ENCODE measurements at regions not wholly inside any gene's neighbourhood (a gene's known extent, or its start where the extent isn't known, plus 50 kb on each side); places are given as distances from the start of the nearest gene placed in this dataset.
"Not testable (repeated sequence)": the region's sequence is repeated elsewhere in the genome, so short reads cannot be mapped to it uniquely, and the experiment has no call there.

DNA sequence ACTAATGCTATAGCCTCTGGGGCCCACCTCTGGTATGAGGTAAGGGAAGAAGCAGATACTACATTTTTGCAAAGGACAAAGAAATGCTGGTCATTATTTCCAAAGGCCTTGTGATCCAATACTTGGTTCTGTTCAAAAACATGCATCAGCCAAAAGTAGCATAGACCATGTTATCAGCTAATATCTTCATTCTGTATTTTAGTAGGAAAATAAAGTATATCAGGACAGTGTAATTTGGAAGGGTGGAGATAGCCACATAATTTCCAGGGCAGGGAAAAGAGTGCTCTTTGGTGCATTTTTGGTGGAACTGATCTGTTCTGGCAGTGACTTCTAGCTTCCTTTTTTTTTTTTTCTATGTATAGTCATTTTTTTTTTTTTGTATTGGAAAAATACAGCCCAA is 258.0 kb upstream of the SOX4 start:
- DNase-seq = no peak

DNA sequence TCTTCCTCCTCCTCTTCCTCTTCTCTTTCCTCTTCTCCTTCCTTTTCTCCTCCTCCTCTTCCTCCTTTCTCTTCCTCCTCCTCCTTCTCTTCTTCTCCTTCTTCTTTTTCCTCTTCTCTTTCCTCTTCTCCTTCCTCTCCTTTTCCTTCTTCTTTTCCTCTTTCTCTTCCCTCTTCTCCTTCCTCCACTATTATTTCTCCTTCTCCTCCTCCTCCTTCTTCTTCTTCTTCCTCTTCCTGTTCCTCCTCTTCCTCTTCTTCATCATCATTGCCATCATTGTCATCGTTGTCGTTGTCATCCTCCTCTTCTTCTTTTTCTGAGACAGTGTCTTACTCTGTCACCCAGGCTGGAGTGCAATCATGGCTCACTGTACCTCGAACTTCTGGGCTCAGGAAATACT is 256.3 kb upstream of the SOX4 start:
- no peak for DNase-seq

DNA sequence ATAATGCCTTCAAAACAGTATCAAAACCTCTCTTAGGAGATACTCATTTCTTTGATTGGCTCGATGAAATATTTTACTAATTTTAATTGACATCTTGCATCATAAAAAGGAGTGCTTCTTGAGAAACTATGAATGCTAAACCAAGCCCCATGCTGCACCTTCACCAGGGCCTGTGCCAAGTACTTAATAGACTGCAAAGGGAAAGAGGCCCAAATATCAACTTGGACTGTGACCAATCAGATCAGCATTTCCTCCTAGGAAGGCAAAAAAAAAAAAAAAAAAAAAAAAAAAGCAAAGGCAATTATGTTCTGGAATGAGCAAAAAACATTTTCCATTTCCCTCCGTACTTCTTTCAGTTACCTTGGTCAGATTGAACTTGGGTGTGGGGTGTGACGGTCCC is 253.0 kb upstream of the SOX4 start:
- DNase-seq = no peak

DNA sequence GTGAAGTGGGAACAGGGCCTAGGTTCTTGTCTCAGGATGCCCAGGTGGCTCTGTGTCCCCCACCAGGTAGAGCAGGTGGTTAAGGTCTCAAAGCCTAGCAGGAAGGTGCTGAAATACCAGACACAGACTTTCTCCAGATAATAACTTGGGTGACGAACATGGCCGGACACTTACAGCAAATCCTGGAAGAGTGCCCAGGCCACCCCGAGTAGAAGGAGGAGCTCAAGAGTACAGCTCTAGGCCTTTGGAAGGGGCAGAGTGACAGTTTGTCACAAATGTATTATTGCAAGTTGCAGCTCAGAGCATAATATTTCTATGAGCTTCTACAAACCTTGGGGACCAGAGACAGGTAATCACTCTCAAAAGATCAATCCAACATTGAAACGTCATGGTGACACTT is 251.6 kb upstream of the SOX4 start:
- DNase-seq = no peak

DNA sequence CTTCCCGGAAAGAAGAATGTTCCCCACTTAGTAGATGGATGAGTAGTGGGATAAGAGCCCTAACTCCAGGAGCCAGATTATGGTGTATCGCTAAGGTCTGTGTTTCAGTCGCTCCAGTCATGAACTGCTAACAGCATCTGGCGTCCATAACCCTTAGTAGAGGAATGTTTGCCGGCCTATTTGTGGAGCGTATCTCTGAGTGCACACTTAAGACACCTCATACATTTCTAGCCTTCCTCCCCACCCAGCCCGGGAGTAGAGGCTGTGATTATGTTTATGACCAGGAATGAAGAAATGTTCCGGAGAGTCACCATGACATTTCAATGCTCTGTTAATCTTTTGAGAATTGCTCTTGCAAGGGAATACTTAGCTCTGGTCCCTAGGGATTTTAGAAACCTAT is 251.1 kb upstream of the SOX4 start:
- DNase-seq = no peak

DNA sequence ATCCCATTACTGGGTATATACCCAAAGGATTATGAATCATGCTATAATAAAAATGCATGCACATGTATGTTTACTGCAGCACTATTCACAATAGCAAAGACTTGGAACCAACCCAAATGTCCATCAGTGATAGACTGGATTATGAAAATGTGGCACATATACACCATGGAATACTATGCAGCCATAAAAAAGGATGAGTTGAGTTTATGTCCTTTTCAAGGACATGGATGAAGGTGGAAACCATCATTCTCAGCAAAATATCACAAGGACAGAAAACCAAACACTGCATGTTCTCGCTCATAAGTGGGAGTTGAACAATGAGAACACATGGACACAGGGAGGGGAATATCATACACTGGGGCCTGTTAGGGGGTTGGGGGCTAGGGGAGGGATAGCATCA is 247.8 kb upstream of the SOX4 start:
- not testable (repeated sequence) for DNase-seq

DNA sequence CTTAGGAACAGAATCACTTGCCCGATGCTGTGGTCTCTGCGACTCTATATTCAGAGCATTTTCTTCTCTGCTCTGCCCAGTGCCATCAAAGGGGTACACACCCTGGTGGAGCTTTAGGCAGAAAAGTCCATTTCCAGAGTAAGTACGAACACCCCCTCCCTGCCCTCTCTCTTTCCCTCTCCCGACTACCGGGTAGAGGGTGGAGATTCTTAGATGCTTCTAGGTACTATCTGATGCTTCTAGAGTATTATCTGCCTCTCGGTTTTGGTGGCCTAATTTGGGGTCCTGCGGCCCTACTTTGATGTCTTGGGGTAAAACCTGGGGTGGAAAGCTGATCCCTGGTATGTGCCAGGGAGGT is 245.4 kb upstream of the SOX4 start:
- DNase-seq = no peak

DNA sequence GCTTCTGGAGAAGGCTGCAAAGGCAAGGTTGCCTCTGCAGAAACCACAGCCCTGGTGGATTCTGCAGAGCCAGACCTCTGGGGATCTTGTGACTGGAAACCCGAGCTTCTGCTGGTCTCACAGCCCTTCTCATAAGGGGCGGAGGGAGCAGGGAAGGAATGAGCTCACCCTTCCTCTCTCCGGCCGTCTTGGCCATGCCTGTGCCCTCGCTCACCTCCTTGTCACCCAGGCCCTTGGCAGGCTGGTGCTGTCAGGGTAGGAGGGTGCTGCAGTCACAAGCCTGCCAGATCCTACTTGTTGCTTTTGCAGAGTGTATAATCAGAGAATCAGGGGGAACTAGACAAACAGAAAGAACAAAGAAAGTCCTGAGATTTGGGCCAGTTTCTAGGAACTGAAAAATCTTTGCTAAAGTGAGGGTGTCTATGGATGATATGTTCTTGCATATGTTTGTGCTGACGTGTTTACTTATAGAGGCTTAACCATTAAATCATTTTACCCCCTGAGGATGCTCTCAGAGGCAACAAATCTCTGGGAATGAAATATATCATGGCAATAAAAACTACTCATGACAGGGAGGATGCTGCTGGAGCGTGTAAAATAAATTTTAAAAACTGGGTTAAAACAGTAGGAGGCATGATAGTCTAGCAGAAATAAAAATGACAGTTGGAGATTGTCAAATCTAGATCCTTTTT is 244.9 kb upstream of the SOX4 start:
- DNase-seq = no peak

DNA sequence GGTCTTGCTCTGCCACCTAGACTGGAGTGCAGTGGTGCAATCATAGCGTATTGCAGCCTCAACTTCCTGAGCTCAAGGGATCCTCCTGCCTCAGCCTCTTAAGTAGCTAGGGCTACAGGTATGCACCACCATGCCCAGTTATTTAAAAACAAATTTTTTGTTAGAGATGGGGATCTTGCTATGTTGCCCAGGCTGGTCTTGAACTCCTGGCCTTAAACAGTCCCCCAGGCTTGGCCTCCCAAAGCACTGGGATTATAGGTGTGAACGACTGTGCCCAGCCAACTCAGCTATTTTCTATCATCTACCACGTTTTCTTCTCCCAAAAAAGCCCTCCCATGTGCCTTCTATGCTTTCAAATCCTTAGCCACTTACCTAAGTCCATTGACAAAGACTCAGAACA is 243.7 kb upstream of the SOX4 start:
- no peak for DNase-seq

DNA sequence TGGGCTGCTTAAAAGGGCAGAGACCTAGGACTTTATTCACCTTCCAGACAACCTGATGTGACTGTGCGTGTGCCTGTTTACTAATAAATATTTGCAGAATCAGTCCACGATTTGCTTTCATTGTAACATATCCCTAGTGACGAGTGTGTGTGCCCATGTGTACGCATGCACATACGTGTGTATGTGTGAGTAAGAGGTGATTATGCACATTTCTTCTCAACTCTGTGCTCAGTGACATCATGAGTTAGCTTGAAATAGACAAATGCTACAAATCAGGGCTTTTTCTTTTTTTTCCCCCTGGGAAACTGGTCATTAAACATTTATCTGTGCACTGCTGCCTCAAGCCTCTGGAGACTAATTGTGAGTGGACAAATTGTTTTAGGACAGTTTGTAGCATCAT is 242.6 kb upstream of the SOX4 start:
- no peak for DNase-seq

DNA sequence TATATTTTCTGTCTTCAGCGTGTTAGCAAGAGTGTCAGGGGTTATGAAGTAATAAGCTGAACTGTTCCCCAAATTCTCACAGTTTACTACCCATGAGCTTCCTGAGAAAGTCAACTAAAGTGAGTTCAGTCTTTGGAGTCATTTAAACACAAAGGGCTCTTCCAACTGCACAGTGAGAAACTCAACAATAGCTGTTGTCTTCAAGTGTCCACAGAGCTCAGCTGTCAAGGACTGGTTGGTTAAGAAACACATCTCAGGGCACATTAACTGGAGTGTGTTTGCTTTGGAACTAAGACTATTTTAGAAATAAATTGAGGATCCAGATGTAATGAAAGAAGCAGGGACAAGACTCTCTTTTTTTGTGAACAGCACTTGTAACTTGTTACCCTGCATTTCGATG is 241.4 kb upstream of the SOX4 start:
- DNase-seq = no peak

DNA sequence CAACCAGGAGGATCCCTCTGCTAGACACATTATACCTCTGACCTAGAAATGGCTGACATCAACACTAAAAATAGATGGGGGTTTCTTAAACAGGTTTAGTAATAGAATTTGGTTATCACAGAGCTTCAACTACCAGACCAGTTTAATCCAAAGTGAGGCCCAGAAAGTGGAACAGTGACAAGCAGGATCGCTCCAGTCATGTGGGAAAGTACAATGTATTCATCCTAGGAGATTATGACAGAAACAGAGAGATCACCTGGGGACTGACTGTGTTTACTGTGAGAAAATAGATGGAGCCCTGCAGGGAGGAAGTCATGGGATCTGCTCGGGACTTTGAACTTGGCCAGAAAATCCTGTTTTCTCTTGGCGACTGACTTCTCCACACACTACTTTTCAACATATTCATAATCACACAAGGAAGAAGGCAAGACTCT is 238.7 kb upstream of the SOX4 start:
- no peak for DNase-seq

DNA sequence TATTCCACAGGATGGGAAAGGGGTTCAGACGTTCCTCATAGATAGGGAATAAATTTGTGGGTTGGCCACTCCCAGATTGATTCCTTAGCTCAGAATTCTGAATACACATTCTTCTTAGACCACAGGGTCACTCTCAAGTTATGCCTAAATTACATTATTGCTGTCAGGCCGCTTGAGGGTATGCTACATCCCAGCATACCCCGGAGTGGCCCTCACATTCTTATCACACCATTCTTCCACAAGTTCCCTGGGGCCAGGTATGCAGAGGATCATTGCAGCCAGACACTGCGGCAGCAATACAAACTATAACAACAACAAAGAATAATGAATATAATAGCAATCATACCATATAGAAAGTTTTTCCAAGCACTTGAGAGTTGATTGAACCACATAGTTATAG is 237.9 kb upstream of the SOX4 start:
- no peak for DNase-seq

DNA sequence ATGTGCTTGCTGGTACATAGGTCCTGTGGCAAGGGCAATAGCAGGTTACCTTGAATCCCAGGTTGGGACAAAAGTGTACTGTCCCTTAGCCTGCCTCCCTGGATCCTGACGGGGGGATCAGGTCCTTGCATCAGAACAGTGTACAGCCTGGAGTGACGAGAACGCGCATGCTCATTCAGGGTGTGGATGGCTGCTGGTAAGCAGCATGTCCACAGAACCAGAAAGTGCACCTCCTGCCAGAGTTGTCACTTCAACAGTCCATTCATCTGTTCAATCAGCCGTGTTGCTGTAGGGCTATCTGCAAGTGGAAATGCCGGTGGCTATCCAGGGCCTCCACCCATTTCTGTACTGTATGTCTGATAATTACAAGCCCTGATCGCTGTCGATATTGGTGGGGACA is 236.3 kb upstream of the SOX4 start:
- DNase-seq = no peak

DNA sequence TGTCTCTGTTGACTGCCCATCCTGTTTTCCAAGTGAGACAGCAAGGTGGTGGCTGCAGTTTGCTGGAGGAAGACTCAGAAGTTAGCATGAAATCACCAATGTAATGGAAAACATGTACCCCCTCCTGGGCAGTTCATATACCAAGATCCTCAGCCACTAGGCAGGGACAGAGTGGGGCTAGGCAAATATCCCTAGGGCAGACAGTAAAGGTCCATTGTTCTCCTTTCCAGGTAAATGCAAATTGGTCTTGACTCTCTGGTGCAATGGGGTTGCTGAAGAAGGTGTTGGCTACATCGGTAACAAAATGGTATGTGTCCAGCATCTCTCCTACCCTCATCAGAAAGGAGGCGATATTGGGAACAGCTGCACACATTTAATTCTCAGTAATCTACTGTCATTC is 233.6 kb upstream of the SOX4 start:
- DNase-seq = no peak

DNA sequence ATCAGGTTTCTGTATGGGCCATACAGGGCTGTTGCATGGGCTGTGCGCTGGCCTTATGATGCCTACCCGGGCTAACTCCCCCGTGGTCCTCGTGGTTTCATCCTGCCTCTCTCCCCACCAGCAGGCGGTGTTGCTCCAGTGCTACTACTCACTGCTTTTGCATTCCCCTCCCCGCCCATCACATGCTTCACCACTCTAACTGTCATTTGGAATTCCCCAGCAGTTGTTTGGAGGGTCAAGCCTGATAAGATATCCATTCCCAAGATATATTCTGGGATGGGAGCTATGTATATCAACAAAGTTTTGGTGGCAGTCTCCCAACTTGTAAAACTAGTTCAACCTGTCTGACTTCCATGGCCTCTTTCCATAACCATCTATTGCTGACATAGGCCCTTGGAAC is 233.2 kb upstream of the SOX4 start:
- no peak for DNase-seq

DNA sequence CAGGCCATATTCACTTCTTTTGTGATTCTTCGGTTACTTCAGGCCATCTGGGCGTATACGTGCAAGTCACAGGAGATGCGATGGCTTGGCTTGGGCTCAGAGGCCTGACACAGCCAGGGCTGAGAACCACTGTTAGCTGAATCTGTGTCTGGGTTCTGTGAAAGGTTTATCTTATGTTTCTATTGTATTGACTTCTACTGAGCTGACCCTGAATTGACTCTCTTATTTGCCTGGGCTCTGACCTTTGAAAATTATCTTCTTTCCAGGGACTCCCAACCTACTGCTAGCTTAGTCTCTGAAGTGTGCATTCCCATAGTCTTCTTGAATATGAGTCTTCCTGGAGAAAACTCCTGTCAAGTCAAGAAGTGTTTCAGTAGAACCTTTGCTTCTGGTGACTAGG is 226.4 kb upstream of the SOX4 start:
- no peak for DNase-seq

DNA sequence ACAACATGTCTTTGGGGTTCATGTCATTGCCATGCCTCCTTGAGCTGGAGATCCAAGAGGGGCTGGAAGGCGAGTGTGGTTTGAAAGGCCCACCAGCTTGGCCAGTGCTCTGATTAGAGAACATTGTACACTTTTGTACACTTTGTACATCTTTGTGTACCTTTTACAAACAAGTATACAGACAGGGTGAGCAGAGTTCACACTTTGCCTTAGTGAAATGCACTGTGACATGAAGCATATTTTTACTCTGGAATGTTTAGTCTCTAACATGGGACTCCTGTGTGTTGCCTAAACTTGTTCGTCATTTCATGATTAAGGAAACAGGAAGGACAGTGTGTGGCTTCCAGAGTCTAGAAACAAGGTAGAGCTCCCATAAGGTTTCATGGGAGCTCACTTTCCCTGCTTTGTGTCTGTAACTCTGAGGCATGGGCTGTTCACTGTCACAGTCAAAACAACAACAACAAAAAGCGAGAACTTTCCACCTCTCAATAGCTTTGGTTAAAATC is 225.8 kb upstream of the SOX4 start:
- no peak for DNase-seq

DNA sequence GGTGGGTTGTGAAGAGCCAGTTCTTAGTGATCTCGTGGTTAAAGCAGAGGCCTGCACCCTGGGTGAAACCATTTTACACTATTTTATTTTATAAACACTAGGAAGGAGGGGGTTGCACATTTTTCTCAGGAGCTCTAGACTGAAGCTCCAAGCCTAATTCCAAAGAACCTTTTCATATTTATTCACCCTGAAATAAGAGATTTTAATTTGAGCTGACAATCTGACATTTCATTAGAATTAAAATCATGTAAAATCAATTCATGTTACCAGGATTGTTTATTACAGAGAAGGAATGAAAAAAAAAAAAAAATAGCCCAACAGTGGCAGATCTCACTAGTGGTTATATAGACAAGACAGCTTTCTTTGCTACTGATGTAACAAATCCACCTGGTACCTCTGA is 222.5 kb upstream of the SOX4 start:
- no peak for DNase-seq

DNA sequence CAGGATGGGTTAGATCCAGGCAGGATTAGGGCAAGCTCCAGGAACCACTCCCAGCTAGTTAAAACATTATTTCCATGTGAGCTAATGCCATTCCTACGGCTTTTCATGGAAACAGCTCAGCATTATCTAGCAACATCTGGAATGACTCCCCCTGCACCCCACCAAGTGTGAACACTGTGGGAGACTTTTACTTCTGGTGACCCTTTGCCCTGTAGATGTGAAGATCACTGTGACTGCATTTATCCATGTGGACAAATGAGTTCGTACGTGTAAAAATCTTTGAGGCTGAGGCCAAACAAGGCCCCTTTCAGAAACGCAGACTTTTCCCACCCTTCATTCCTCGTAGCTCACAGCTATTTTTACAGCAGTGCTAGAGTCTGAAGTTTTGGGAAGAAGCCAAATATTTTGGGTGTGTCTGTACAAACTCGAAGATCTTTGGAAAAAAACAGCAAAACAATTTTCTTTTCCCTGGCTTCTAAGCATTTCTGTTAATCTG is 221.8 kb upstream of the SOX4 start:
- no peak for DNase-seq

DNA sequence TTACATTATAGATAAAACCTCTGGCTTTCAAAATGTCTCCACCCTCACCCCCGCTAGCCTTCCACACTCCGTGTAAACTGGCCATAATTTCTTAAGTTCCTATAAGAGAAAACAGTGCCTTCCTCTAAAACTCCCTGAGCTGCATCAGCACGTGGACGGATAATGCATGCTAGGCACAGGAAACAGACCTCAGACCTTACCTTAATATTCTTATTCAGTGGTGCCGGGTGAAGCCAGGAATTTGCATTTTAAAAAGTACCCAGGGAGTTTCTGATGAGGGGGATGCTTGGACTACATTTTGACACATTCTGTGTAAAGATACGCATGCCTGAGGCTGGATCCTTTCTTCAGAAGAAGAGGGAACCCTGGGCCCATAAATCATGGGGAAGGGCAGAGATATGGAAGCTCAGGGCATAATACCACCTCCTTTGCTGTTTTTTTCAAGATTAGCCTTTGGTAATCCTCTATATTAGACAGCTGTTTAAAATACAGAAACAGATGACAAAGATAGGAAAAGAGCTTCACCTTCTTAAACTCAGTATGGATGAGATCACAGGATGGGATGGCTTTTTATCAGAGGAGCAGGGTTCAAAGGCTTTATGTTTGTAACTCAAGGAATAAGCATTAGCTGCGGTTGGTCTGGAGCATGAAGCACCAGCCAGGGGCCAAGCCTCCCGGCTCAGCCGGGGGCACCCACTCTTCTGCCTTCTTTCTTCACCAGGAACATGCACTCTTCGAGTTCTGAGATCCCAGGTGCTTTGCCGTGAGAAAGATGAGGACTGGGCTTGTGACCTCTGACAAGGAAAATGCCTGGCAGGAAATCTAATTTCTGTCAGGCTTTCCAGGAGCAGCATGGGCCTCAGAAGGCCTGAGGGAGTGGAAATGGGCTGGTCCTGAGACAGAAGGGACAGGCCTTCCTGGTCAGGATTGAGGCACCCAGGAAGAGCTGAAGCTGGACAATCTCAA is 218.1 kb upstream of the SOX4 start:
- DNase-seq = no peak

DNA sequence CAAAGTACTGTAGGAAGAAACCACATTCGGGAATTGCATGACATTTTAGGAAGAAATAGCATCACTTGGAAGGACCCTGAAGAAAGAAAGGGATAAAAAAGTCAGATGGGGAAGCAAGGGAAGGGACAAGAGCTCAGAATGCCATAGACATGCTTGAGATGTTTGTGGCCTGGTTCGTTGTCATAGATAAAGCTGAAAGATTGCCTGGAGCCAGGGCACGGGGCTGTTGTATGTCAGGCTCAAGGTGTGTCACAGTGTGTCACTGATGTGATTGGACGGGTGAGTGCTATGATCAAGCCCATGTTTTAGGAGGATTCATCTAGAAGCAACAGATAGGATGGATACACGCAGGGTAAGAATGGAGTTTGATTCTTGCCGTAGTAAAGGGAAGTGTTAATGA is 216.2 kb upstream of the SOX4 start:
- no peak for DNase-seq

DNA sequence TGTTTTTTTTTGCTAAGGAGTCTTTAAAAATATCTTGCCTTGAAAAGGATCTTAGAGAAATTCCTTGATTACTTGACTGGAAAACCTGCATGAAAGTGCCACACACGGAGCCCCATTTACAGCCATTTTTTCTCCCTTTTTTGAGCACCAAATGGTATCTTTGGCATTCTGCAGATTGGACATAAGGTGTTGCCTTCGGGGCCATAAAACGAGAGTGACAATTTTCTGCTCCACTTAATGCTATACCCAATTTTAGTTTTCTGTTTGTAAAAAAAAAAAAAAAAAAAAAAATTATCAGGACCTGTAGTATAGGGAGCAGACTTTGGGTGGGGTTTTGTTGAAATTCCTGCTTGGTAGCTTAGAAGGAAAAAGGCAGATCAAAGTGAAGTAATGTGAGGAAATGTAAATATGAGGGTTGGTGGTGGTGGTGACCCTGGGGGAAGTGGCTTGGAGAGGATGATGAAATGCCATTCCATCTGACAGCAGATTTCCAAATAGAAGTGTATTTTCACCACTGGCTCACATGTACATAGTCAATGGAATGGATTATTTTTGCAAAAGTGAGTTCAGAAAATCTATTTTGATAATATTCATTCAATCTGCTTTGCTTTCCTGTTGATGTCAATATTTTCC is 212.1 kb upstream of the SOX4 start:
- no peak for DNase-seq

Data from activated CD4-positive, alpha-beta T cell treated with anti-CD3 and anti-CD28 coated beads for 48 hours (primary cell).